ENCODE measurements at regions not wholly inside any gene's neighbourhood (a gene's known extent, or its start where the extent isn't known, plus 50 kb on each side); places are given as distances from the start of the nearest gene placed in this dataset.

DNA sequence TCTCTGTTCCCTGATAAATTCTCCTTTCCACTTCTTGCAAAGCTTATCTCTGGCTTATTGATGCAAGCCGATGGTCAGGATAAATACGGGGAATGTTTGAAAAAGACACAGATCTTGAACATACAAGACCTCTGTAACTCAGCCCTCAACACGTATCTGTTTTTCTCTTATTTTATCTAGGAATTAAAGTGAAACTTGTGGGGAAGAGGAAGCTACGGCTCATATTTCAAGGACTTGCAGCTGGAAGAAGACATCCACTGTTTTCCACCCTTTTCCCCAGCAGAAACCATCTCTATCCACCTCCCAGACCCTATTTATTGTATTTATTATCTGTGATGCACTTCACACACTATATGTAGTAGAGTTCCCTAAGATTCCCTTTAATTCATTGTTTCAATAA lies 98.4 kb upstream of the TANK start:
- TF ChIP-seq, protein P1, sequence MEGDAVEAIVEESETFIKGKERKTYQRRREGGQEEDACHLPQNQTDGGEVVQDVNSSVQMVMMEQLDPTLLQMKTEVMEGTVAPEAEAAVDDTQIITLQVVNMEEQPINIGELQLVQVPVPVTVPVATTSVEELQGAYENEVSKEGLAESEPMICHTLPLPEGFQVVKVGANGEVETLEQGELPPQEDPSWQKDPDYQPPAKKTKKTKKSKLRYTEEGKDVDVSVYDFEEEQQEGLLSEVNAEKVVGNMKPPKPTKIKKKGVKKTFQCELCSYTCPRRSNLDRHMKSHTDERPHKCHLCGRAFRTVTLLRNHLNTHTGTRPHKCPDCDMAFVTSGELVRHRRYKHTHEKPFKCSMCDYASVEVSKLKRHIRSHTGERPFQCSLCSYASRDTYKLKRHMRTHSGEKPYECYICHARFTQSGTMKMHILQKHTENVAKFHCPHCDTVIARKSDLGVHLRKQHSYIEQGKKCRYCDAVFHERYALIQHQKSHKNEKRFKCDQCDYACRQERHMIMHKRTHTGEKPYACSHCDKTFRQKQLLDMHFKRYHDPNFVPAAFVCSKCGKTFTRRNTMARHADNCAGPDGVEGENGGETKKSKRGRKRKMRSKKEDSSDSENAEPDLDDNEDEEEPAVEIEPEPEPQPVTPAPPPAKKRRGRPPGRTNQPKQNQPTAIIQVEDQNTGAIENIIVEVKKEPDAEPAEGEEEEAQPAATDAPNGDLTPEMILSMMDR (IDR thresholded peaks at IDR 0.05): no peak
- TF ChIP-seq, protein P2, sequence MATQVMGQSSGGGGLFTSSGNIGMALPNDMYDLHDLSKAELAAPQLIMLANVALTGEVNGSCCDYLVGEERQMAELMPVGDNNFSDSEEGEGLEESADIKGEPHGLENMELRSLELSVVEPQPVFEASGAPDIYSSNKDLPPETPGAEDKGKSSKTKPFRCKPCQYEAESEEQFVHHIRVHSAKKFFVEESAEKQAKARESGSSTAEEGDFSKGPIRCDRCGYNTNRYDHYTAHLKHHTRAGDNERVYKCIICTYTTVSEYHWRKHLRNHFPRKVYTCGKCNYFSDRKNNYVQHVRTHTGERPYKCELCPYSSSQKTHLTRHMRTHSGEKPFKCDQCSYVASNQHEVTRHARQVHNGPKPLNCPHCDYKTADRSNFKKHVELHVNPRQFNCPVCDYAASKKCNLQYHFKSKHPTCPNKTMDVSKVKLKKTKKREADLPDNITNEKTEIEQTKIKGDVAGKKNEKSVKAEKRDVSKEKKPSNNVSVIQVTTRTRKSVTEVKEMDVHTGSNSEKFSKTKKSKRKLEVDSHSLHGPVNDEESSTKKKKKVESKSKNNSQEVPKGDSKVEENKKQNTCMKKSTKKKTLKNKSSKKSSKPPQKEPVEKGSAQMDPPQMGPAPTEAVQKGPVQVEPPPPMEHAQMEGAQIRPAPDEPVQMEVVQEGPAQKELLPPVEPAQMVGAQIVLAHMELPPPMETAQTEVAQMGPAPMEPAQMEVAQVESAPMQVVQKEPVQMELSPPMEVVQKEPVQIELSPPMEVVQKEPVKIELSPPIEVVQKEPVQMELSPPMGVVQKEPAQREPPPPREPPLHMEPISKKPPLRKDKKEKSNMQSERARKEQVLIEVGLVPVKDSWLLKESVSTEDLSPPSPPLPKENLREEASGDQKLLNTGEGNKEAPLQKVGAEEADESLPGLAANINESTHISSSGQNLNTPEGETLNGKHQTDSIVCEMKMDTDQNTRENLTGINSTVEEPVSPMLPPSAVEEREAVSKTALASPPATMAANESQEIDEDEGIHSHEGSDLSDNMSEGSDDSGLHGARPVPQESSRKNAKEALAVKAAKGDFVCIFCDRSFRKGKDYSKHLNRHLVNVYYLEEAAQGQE (IDR thresholded peaks at IDR 0.05; ENCODE audit: insufficient read depth in 1 of 2, low read depth in 2 of 2, low read length in 1 of 2): no peak
- TF ChIP-seq POLR2AphosphoS5 (IDR thresholded peaks at IDR 0.05; ENCODE audit: low read depth, low read length) (no peak), TCF7L2 (IDR thresholded peaks at IDR 0.05; ENCODE audit: low read depth, low read length) (no peak)

All from Panc1 (cell line).